Activated CD8-positive, alpha-beta memory T cell treated with anti-CD3 and anti-CD28 coated beads, Interleukin-2, amount 50 U/mL, for 1 hour (primary cell): ENCODE measurements at regions not wholly inside any gene's neighbourhood (a gene's known extent, or its start where the extent isn't known, plus 50 kb on each side); places are given as distances from the start of the nearest gene placed in this dataset.
A peak's percentile ranks its signal among the peaks of the same experiment; 100 is the strongest.
"Not testable (repeated sequence)": the region's sequence is repeated elsewhere in the genome, so short reads cannot be mapped to it uniquely, and the experiment has no call there.

Experiments used
- DNase-seq: peaks from one replicate; pipeline ENCODE4 v3.0.0-alpha.2; 2020; ENCODE audit errors: extremely low read depth

- DNase-seq: no peak
These were observed 172.6 kb downstream of the GOLGA6L6 start for GRCh38 chr15:20368974-20369373.

- no peak for DNase-seq
These were observed 174.5 kb downstream of the GOLGA6L6 start for GRCh38 chr15:20367093-20367492.

GRCh38 chr15:20363591-20363990 lies 178.0 kb downstream of the GOLGA6L6 start:
- DNase-seq: not testable (repeated sequence)

- DNase-seq: no peak
These were observed 180.5 kb downstream of the GOLGA6L6 start for GRCh38 chr15:20361091-20361490.

GRCh38 chr15:20358779-20359414 lies 182.7 kb downstream of the GOLGA6L6 start:
- DNase-seq: no peak

GRCh38 chr15:20358066-20358778 lies 183.4 kb downstream of the GOLGA6L6 start:
- DNase-seq: no peak

- DNase-seq: no peak
These were observed 184.0 kb downstream of the GOLGA6L6 start for GRCh38 chr15:20357481-20358065.

- no peak for DNase-seq
These were observed 184.6 kb downstream of the GOLGA6L6 start for GRCh38 chr15:20356911-20357480.

GRCh38 chr15:20356444-20356910 lies 185.1 kb downstream of the GOLGA6L6 start:
- DNase-seq: peak; percentile 48

GRCh38 chr15:20355256-20355868 lies 186.2 kb downstream of the GOLGA6L6 start:
- no peak for DNase-seq

- DNase-seq: not testable (repeated sequence)
These were observed 186.7 kb downstream of the GOLGA6L6 start for GRCh38 chr15:20354884-20355223.

GRCh38 chr15:20353966-20354883 lies 187.4 kb downstream of the GOLGA6L6 start:
- no peak for DNase-seq

- no peak for DNase-seq
These were observed 189.1 kb downstream of the GOLGA6L6 start for GRCh38 chr15:20352241-20353200.

GRCh38 chr15:20351448-20351971 lies 190.1 kb downstream of the GOLGA6L6 start:
- no peak for DNase-seq

GRCh38 chr15:20349774-20350498 lies 191.7 kb downstream of the GOLGA6L6 start:
- DNase-seq: no peak

GRCh38 chr15:20348900-20349773 lies 192.5 kb downstream of the GOLGA6L6 start:
- no peak for DNase-seq

- DNase-seq: no peak
These were observed 193.2 kb downstream of the GOLGA6L6 start for GRCh38 chr15:20348291-20348899.
